KBM-7 (cell line): ENCODE measurements at regions not wholly inside any gene's neighbourhood (a gene's known extent, or its start where the extent isn't known, plus 50 kb on each side); places are given as distances from the start of the nearest gene placed in this dataset.
"Not testable (repeated sequence)": the region's sequence is repeated elsewhere in the genome, so short reads cannot be mapped to it uniquely, and the experiment has no call there.

Source experiments
- DNase-seq: peaks from one replicate; pipeline ENCODE4 v3.0.0-alpha.2; 2015
- in situ Hi-C: fragments of 300-500 bp; cut with MboI; formaldehyde crosslinking; loops from 2 replicates; pipeline ENCODE4 v1.14.3; 2020; ENCODE audit warnings: low sequenced_read_pairs, low pct_unique_long_range_greater_than_20kb, mixed read lengths

DNA sequence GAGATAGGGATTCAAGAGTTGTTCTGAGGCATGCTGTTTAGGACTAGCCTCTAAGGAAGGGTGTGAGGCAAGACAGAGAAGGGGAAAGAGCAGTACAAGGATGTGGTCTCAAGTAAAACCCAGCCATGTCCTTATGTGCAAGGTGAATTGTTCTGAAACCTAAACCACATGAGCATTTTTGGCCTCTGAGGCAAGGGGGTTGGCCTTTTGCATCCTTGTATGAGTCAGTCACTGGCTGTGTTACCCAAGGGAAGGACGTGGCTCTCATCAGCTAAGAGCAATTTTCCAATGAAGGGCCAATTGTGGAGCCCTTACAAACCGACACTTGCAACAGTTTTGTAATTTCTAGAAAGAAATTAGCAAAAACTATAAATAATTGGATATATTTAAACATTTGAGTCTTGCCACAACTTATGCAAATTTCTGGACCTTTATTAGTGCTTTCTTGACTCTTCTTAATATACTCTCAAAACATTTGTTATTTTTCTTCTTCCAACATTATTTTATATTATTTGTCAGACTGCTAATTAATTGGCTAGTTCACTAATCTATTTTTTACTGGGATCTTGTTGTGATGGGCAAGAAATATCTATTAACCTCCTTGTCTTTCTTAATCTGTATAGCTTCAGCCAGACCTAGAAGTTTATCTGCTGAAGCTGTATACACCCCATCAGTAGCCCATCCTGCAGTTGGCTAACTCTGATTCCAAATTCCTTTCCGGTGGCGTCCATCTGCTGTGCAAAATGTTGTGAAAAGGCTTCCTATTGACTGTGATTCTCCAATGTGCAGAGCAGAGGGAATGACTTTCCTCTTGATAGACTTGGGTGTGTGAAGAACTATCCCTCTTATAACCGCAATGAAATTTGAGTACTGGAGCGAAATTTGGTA is 97.7 kb upstream of the P2RY1 start:
- DNase-seq, result no peak
- in situ Hi-C loops, result no loop called here

DNA sequence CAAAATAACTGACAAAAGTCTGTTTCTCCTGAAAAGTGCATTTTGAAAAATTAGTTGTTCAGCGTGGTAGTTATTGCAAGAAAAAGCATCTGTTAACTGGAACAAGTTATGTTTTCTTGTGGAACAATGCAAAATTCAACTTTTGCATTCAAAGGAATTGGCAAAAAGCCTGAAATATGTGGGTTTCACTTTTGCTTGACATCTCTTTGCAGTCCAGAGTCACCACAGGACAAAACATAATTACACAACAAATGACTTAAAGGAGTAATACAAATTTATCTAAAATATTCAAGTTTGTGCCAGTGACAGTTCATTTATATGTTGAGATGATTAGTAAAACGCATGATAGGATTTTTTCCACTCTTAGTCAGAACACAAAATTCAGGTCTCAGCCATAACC is 96.3 kb upstream of the P2RY1 start:
- in situ Hi-C loops, result no loop called here
- DNase-seq, result no peak

DNA sequence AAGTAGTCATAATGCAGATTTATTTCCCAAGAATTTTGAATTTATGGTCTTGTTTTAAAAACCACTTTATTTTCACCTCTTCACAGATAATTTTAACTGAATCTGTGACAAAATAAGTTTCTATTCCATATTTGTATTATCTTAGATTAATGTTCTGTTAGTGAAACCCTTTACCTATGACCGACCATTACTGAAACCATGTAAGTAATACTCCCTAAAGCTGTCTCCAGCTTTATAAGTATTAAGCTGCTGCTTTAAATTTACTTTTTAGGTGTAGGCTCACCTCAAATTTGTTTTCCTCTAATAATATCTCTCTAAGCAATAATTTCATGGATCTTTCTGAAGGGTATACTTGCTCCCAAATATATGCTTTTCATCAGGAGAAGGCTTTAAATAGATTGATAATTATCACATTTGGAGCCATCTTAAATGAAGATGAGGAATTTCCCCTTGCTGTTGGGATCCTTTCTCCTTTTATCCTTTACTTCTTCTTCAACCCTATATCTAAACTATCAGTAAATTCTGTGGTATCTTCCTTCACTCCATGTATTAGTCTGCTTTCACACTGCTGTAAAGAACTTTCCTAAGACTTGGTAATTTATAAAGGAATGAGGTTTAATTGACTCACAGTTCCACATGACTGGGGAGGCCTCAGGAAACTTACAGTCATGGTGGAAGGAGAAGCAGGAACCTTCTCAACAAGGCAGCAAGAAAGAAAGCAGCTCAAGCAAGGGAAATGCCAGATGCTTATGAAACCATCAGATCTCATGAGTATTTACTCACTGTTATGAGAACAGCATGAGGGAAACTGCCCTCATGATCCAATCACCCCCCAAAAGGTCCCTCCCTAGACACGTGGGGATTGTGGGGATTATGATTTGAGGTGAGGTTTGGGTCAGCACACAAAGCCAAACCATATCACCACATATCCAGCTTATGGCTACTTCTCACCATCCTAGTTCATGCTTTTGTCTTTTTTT is 92.3 kb upstream of the P2RY1 start:
- in situ Hi-C loops, result no loop called here
- DNase-seq, result no peak

DNA sequence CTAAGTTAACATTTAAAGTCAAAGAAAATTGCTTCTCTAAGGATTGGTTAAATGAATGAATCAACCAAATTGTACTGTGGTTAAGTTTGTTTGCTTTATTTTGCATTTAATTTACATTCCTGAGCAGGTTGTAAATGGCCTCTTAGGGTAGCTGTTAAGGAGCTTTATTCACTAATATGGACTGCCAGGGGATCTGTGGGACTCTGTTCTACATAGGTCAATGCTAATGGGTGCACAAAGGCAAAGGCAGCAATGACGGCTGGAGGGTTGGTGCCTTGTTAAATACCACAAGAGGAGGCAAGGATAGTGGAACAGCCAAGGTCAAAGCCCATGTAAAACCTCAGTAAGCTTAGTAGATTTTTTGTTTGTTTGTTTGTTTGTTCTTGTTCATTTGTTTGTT is 89.3 kb upstream of the P2RY1 start:
- in situ Hi-C loops, result no loop called here
- DNase-seq, result no peak

DNA sequence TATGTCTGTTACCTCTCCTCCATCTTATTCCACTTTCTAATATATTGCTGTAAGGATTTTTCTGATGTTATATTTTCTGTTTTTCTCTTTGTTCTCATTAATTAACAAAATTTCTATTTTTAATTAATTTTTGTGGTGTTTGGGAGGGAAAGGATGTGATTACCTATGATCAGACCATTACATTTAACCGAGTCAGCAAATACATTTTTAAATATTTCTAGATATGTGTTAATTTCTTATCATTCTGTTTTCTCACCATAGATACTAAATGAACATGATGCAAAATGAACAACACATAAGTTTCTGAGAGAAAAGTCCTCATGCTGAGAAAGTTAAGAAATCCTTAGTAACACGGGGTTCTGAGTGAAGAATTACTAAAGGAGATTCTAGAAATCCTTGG is 80.6 kb upstream of the P2RY1 start:
- in situ Hi-C loops, result no loop called here
- no peak for DNase-seq

DNA sequence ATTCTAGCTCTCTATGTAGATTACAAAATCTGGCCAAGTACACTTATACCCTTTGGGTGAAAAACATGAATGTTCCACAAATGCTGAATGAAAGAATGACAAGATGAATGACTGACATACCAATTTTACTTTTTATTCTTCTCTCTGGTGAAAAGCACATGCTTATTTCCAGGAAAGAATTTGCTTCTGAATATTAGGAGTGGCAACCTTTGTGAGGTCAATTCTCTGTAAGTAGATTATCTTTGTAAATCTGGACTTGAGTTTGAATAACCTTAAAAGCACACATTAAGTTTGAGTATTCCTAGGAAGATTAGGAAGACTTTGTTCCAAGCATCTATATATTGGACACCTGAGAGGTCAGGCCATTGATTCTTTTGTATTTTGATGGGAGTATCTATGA is 78.1 kb upstream of the P2RY1 start:
- in situ Hi-C loops, result no loop called here
- DNase-seq, result no peak

DNA sequence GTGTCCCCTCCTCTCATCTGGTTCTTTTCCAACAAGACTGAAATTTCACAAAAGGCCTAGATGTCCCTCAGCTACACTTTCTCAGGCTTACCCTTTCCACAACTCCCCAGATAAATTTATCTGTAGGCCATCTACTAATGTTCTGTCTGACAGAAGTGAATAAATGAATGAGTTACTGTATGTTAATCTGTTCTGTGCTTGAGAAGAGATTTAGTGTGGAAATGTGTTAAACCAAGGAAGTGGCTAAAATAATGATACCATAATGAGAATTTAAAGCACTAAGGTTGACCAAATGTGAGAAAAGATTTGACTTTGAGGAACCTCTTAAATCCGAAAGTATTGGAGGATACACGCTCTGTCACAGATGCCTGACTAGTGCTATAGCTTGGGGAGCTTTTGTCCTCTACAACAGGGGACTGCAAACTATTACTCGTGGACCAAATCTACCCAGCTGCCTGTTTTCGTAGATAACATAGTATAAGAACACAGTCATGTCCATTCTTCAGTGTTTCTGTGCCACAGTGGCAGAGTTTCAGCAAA is 74.8 kb upstream of the P2RY1 start:
- DNase-seq, result no peak
- in situ Hi-C loops, result no loop called here

DNA sequence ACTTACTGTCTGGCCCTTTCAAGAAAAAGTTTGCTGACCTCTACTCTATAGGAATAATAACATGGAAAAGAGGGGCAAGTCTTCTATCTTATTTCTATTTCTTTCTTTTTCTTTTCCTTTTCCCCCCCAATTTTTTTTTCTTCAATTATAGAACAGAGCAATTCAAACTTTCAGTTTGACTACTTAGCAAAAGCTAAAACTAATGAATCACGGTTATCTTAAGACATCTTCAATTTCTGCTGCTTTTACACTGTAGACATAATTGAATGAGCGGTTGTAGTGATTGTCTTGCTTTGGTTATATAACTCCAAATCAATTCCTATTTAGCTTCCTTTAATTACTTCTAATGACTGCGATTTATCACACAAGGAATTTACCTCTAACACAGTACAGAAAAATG is 74.3 kb upstream of the P2RY1 start:
- no peak for DNase-seq
- in situ Hi-C loops, result no loop called here

DNA sequence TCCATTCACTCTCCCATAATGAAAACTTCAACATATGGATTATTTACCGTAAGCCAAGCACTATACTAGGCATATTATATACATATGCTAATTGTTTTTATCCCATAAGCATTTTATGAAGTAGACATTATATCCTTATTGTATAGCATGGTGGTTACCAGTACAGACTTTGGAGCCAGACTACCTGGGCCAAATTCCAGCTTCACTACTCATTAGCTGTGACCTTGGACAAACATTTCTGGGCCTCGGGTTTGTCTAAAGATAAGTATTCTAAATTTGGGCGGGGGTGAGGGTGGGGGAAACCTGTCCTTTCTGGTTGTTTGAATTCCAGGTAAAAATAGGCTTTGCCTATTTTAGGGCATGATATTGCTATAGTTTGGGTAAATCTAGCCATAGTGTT is 66.5 kb upstream of the P2RY1 start:
- DNase-seq, result no peak
- in situ Hi-C loops, result no loop called here

DNA sequence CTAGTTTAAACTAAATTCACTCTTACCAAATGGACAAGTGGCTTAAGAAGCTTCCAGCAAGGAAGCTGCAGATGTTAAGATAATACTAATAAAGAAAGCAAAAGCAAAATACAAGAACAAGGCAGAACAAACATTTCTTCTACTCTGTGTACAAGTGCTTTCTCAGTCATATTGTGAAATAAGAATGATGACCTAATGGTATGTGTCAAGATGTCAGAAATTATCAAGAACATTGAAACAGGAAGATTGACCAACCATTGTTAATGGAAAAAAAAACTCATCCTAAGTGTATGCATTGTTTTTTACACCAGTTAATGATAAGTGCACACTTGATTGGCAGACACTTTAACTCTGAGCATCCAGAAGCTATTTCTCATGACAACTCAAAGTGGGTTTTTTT is 65.4 kb upstream of the P2RY1 start:
- DNase-seq, result no peak
- in situ Hi-C loops, result no loop called here

DNA sequence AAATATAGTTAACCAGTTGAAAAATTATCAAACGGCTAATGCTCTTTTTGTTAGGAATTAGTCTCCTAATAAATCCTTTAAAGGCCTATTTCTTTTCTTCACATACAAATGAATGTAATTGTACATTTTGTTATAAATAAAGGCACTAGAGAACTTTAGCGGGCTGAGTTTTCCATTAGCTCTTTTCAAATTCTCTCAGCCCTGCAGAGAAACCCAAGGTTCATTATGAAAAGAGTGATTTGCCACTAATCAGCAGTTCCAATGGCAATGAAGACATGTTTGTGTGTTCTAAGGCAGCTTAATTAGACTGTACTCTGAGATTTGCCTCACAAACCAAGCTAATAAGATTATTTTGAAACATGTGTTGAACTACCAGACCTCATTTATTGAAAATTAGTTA is 64.6 kb upstream of the P2RY1 start:
- in situ Hi-C loops, result no loop called here
- DNase-seq, result no peak

DNA sequence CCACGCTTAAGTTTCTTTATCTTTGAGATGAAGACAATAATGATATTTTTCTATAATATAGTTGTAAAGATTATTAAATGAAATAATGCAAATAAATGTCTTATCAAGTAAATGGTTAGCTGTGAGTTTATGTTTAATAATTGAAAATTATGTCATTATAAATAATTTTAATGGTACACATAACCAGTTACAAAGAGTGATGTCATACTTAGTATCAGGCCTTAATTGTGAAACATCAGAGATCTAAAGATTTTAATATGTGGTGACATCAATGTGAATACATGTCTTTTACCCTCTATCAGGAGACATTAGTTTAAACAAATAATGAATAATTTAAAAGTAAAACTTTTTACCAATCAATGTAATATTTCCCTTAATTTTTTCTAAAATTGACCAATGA is 63.8 kb upstream of the P2RY1 start:
- no peak for DNase-seq
- in situ Hi-C loops, result no loop called here

DNA sequence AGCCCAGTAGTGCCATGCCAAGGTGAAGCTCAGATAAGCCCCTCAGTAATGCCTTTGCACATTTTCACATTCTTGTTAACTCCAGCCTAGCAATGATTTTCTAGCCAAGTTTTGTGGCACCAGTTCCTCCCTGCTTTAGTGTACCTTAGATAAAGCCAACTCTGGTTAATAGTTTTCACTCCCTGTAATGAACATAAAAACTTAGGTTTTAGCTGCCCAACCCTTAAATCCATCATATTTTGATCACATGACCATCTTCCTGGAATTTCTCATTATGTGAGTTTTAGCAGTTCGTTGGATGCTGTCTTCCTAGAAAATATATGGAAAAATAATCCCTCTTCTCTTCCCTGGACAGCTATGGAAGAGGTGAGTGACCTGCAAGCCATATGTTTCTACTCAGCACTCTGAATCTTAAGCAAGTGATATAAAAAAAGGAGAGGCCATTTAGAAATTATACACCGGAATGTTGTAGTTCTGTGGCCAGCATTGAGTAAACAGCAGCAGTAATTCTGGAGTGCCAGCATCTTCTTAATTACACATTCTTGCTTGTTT is 62.2 kb upstream of the P2RY1 start:
- DNase-seq, result no peak
- in situ Hi-C loops, result no loop called here

DNA sequence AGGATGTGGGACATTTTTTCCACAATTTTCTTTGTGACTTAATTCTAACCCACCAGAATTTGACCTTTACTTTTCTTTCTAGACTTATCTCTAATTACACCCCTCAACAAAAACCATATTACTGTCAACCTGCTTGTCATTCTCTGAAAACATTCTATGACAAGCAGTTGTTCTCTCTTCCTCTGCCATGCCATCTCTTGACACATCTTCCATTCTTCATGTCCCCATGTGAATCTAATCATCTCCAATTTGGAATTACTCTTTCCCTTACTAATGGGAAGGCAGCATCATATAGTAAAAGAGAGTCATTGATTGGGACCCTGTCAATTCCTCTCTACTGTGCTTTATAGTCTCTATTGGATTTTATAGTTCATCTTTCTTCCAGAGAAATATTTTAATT is 61.3 kb upstream of the P2RY1 start:
- in situ Hi-C loops, result no loop called here
- no peak for DNase-seq

DNA sequence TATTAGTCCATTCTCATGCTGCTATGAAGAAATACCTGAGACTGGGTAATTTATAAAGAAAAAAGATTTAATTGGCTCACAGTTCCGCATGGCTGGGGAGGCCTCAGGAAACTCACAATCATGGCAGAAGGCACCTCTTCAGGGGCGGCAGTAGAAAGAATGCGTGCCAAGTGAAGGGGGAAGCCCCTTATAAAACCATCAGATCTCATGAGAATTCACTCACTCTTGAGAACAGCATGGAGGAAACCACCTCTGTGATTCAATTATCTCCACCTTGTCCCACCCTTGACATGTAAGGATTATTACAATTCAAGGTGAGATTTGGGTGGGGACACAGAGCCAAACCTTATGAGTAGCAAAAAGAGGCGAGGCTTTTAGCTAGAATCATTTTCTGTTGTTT is 60.7 kb upstream of the P2RY1 start:
- in situ Hi-C loops, result not testable (repeated sequence)

DNA sequence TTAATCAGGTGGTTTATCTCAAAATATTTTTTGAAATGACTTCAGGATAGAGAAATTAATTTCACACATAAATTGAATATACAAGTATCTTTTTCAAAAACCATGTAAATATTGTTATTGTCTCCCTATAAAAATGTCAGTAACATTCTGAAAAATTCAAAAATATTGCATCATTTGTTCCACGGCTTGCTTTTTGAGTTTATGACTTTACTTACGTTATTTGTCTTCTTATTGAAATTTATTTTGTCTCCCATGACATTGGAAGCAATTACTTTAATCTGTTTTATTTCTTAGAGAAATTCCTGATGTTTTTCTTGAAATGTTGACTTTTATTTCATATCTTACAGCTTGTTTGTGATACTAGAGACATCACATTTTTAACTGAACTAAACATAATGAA is 56.9 kb upstream of the P2RY1 start:
- in situ Hi-C loops, result no loop called here
- DNase-seq, result no peak

More for the DNA sequence above, 60.7 kb upstream of the P2RY1 start:
- DNase-seq, result not testable (repeated sequence)

DNA sequence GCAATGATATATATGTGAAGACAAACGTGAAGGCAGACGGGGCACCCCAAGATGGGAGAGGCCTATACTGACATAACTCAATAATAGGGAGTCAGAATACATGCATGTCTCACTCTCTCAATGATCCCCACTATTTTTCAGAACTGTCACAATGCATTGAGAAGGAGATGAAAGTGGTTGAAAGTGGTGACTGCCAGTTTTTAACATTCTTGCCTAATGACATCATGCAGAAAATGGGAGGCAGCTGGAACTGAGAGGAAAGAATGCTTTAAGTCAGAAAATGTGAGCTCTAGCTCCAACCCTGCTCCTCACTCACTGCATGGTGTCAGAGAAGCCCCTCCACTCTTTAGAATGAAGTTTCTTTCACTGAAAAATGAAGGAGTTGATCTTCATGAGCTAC is 55.3 kb upstream of the P2RY1 start:
- DNase-seq, result no peak
- in situ Hi-C loops, result no loop called here

DNA sequence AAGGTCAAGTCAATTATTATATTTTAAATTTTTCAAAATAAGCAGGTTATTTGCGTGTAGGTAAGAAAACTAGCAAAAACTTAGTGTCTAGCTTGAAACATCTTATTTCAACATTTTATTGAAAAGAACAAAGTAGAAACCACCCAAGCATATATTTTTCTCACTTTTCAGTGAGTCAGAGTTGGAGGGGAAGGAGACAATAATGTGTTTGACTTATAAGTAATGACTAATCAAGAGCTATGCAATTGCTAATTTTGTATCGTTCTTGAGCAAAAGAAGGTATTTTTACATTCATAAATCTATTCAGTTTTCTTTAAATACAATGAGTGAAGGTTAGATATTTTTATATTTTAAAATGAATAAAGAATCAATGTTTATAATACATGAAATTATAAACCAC is 54.4 kb upstream of the P2RY1 start:
- in situ Hi-C loops, result no loop called here
- no peak for DNase-seq

DNA sequence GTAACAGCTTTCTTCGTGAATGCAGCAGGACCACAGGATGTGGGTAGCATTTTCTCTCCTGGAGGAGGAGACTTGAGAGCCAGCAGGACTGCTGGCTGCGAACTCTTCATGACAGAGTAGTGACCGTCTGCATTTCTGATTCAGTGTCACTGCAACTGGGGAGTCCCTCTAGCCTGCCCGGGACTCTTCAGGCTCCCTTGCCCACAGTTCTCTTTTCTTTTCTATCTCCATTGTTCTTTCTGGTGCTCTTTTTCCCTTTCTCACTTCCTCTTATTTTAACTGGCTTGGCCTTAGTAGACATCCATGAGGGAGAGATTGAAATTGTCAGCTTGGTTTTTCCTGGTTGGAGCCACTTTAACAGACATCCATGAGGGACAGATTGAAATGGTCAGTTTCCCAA is 49.9 kb upstream of the P2RY1 start:
- peak; percentile 68 for DNase-seq
- in situ Hi-C loops, result no loop called here
